ENCODE measurements at regions not wholly inside any gene's neighbourhood (a gene's known extent, or its start where the extent isn't known, plus 50 kb on each side); places are given as distances from the start of the nearest gene placed in this dataset.

DNA sequence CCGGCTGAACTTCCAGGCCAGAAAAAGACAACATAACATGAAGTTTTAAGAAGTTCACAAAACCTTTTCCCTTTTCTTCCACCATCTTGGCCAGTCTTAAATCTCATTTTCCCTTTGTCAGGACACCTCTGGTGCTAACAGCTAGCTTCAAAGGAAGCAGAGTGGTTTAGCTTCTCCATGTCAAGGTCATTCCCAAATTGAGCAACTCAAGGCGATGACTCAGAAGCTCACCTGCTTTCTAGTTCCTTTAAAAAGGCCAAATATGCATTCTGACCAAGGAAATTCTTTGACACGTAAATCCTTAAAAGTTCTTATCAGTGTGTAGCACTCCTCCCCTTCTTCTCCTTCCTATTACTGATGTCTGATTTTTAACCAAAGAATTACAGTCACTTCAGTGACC is 69.6 kb upstream of the VGLL2 start:
- TF ChIP-seq, protein P1, sequence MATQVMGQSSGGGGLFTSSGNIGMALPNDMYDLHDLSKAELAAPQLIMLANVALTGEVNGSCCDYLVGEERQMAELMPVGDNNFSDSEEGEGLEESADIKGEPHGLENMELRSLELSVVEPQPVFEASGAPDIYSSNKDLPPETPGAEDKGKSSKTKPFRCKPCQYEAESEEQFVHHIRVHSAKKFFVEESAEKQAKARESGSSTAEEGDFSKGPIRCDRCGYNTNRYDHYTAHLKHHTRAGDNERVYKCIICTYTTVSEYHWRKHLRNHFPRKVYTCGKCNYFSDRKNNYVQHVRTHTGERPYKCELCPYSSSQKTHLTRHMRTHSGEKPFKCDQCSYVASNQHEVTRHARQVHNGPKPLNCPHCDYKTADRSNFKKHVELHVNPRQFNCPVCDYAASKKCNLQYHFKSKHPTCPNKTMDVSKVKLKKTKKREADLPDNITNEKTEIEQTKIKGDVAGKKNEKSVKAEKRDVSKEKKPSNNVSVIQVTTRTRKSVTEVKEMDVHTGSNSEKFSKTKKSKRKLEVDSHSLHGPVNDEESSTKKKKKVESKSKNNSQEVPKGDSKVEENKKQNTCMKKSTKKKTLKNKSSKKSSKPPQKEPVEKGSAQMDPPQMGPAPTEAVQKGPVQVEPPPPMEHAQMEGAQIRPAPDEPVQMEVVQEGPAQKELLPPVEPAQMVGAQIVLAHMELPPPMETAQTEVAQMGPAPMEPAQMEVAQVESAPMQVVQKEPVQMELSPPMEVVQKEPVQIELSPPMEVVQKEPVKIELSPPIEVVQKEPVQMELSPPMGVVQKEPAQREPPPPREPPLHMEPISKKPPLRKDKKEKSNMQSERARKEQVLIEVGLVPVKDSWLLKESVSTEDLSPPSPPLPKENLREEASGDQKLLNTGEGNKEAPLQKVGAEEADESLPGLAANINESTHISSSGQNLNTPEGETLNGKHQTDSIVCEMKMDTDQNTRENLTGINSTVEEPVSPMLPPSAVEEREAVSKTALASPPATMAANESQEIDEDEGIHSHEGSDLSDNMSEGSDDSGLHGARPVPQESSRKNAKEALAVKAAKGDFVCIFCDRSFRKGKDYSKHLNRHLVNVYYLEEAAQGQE (IDR thresholded peaks at IDR 0.05): no peak
- no peak for TF ChIP-seq TAF1 (conservative IDR thresholded peaks at IDR 0.05)
- TF ChIP-seq, protein P2, sequence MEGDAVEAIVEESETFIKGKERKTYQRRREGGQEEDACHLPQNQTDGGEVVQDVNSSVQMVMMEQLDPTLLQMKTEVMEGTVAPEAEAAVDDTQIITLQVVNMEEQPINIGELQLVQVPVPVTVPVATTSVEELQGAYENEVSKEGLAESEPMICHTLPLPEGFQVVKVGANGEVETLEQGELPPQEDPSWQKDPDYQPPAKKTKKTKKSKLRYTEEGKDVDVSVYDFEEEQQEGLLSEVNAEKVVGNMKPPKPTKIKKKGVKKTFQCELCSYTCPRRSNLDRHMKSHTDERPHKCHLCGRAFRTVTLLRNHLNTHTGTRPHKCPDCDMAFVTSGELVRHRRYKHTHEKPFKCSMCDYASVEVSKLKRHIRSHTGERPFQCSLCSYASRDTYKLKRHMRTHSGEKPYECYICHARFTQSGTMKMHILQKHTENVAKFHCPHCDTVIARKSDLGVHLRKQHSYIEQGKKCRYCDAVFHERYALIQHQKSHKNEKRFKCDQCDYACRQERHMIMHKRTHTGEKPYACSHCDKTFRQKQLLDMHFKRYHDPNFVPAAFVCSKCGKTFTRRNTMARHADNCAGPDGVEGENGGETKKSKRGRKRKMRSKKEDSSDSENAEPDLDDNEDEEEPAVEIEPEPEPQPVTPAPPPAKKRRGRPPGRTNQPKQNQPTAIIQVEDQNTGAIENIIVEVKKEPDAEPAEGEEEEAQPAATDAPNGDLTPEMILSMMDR (IDR thresholded peaks at IDR 0.05; ENCODE audit: low read depth, low read length, missing input control): no peak
- TF ChIP-seq, protein P3, sequence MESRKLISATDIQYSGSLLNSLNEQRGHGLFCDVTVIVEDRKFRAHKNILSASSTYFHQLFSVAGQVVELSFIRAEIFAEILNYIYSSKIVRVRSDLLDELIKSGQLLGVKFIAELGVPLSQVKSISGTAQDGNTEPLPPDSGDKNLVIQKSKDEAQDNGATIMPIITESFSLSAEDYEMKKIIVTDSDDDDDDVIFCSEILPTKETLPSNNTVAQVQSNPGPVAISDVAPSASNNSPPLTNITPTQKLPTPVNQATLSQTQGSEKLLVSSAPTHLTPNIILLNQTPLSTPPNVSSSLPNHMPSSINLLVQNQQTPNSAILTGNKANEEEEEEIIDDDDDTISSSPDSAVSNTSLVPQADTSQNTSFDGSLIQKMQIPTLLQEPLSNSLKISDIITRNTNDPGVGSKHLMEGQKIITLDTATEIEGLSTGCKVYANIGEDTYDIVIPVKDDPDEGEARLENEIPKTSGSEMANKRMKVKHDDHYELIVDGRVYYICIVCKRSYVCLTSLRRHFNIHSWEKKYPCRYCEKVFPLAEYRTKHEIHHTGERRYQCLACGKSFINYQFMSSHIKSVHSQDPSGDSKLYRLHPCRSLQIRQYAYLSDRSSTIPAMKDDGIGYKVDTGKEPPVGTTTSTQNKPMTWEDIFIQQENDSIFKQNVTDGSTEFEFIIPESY (IDR thresholded peaks at IDR 0.05): no peak
- no peak for TF ChIP-seq RAD21 (IDR thresholded peaks at IDR 0.05)
- TF ChIP-seq, protein P4, sequence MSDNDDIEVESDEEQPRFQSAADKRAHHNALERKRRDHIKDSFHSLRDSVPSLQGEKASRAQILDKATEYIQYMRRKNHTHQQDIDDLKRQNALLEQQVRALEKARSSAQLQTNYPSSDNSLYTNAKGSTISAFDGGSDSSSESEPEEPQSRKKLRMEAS (IDR thresholded peaks at IDR 0.05): no peak
